SH-SY5Y (cell line): ENCODE measurements at regions not wholly inside any gene's neighbourhood (a gene's known extent, or its start where the extent isn't known, plus 50 kb on each side); places are given as distances from the start of the nearest gene placed in this dataset.

Experiments
- GATA2 ChIP-seq: IDR thresholded peaks from 2 replicates; pipeline ENCODE4 v1.6.1; 2011; ENCODE audit warnings: mild to moderate bottlenecking, low read depth, low read length
- GATA3 ChIP-seq: IDR thresholded peaks from 2 replicates; pipeline ENCODE4 v1.6.1; 2011; ENCODE audit warnings: low read depth, mild to moderate bottlenecking, low read length, moderate library complexity

DNA sequence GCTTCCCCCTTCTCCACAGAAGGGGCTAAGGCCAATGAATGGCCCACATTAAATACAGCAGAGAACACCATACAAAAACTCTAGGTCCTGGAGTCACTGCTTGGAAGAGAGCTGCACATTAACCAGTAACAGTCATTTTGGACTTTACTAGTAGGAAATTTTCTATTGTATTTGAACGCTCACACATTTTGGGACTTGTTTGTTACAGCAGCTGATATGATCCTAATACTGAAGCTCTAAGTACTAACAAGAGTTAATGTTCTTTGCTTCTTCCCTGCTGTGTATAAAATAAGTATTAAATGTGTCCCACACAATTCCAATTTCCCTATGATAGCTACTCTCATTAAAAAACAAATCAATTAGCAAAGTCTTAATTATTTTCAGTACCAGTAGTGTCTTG, 148.3 kb upstream of the IRX3 start:
- no peak for TF ChIP-seq GATA2
- TF ChIP-seq GATA3, result no peak
